ENCODE measurements at regions not wholly inside any gene's neighbourhood (a gene's known extent, or its start where the extent isn't known, plus 50 kb on each side); places are given as distances from the start of the nearest gene placed in this dataset.
"Not testable (repeated sequence)": the region's sequence is repeated elsewhere in the genome, so short reads cannot be mapped to it uniquely, and the experiment has no call there.

GRCh38 chr6:4725136-4725760, 51.0 kb upstream of the CDYL start:
- in situ Hi-C loops (cut with HindIII; ENCODE audit: low sequenced_read_pairs); DNase-seq (ENCODE audit: low read depth, low spot score); H3K4me3 ChIP-seq (ENCODE audit: low read depth, low read length): not testable (repeated sequence)

- H3K4me3 ChIP-seq (ENCODE audit: low read depth, low read length): not testable (repeated sequence)
Measured at GRCh38 chr6:4724727-4725126, 51.5 kb upstream of the CDYL start.

GRCh38 chr6:4723383-4723782, 52.8 kb upstream of the CDYL start:
- TF ChIP-seq CTCF (IDR thresholded peaks at IDR 0.05; ENCODE audit: low read depth, low read length): no peak
- DNase-seq (ENCODE audit: low read depth, low spot score): no peak
- H3K4me3 ChIP-seq (ENCODE audit: low read depth, low read length): no peak overlapping the region
- in situ Hi-C loops (cut with HindIII; ENCODE audit: low sequenced_read_pairs): no loop called here

More at GRCh38 chr6:4724727-4725126, 51.5 kb upstream of the CDYL start:
- in situ Hi-C loops (cut with HindIII; ENCODE audit: low sequenced_read_pairs); DNase-seq (ENCODE audit: low read depth, low spot score): not testable (repeated sequence)

DNA sequence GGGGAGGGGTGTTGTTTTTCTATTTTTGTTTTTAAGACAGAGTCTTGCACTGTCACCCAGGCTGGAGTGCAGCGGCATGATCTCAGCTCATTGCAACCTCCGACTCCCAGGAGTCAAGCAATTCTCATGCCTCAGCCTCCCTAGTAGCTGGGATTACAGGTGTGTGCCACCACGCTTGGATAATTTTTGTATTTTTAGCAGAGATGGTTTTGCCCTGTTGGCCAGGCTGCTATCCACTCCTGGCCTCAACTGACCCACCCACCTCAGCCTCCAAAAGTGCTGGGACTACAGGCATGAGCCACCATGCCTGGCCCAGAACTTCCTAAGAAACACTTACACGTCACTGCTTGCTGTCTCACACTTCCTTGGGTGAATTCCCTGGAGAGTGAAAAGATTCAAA, 54.8 kb upstream of the CDYL start:
- in situ Hi-C loops (cut with HindIII; ENCODE audit: low sequenced_read_pairs); DNase-seq (ENCODE audit: low read depth, low spot score): not testable (repeated sequence)

GRCh38 chr6:4719491-4719890, 56.7 kb upstream of the CDYL start:
- no peak for DNase-seq (ENCODE audit: low read depth, low spot score)
- no peak overlapping the region for H3K4me3 ChIP-seq (ENCODE audit: low read depth, low read length)
- TF ChIP-seq CTCF (IDR thresholded peaks at IDR 0.05; ENCODE audit: low read depth, low read length): no peak
- in situ Hi-C loops (cut with HindIII; ENCODE audit: low sequenced_read_pairs): no loop called here

More for the DNA sequence above, 54.8 kb upstream of the CDYL start:
- not testable (repeated sequence) for H3K4me3 ChIP-seq (ENCODE audit: low read depth, low read length)

- DNase-seq (ENCODE audit: low read depth, low spot score): no peak
- TF ChIP-seq CTCF (IDR thresholded peaks at IDR 0.05; ENCODE audit: low read depth, low read length): no peak
- in situ Hi-C loops (cut with HindIII; ENCODE audit: low sequenced_read_pairs): no loop called here
- no peak overlapping the region for H3K4me3 ChIP-seq (ENCODE audit: low read depth, low read length)
Measured at GRCh38 chr6:4717856-4718255, 58.3 kb upstream of the CDYL start.

DNA sequence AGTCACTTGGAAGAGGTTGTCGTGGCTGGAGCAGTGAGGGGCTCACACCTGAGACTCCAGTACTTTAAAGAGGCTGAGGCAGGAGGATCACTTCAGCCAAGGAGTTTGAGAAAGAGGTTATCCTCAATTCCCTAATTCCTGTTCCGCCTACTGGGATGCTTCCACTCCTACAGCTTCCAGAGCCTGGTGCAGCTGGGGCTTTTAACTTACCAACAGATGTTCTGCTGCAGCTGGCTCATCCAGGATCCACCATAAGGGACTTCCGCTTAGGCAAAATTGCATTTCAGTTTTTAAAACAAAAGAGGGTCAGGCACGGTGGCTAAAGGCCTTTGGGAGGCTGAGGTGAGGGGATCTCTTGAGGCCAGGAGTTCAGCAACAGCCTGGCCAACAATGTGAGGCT, 59.1 kb upstream of the CDYL start:
- H3K4me3 ChIP-seq (ENCODE audit: low read depth, low read length): no peak overlapping the region
- in situ Hi-C loops (cut with HindIII; ENCODE audit: low sequenced_read_pairs): no loop called here
- no peak for DNase-seq (ENCODE audit: low read depth, low spot score)
- TF ChIP-seq CTCF (IDR thresholded peaks at IDR 0.05; ENCODE audit: low read depth, low read length): no peak

- H3K4me3 ChIP-seq (ENCODE audit: low read depth, low read length): no peak overlapping the region
- no peak for DNase-seq (ENCODE audit: low read depth, low spot score)
- no peak for TF ChIP-seq CTCF (IDR thresholded peaks at IDR 0.05; ENCODE audit: low read depth, low read length)
- in situ Hi-C loops (cut with HindIII; ENCODE audit: low sequenced_read_pairs): no loop called here
Measured at GRCh38 chr6:4714961-4715501, 61.2 kb upstream of the CDYL start.
